Retinal pigment epithelial cell (primary cell): ENCODE measurements at regions not wholly inside any gene's neighbourhood (a gene's known extent, or its start where the extent isn't known, plus 50 kb on each side); places are given as distances from the start of the nearest gene placed in this dataset.

ENCODE experiments used
- DNase-seq: peaks from one replicate; pipeline ENCODE4 v3.0.0-alpha.2; 2010; ENCODE audit warnings: low read depth
- H3K4me3 ChIP-seq: 2 replicates; pipeline ENCODE4 v1.5.1; 2011; ENCODE audit warnings: mild to moderate bottlenecking, low read length, control low read depth, moderate library complexity
- CTCF ChIP-seq: conservative IDR thresholded peaks from 2 replicates; pipeline ENCODE4 v1.5.1; 2011; ENCODE audit warnings: low read depth, low read length, control low read depth, inconsistent platforms

- no peak for DNase-seq
- no peak overlapping the region for H3K4me3 ChIP-seq
- no peak for TF ChIP-seq CTCF
These were observed 1153.0 kb upstream of the CDH18 start for GRCh38 chr5:21140987-21141386.

- TF ChIP-seq CTCF, result no peak
- DNase-seq, result no peak
- H3K4me3 ChIP-seq, result no peak overlapping the region
These were observed 1138.2 kb upstream of the CDH18 start for GRCh38 chr5:21126236-21126635.

GRCh38 chr5:21125238-21125983, 1137.4 kb upstream of the CDH18 start:
- no peak for TF ChIP-seq CTCF
- no peak overlapping the region for H3K4me3 ChIP-seq
- no peak for DNase-seq

- no peak for DNase-seq
- no peak for TF ChIP-seq CTCF
- H3K4me3 ChIP-seq, result no peak overlapping the region
These were observed 1133.2 kb upstream of the CDH18 start for GRCh38 chr5:21121213-21121612.

- DNase-seq, result no peak
- TF ChIP-seq CTCF, result no peak
- H3K4me3 ChIP-seq, result no peak overlapping the region
These were observed 1109.7 kb upstream of the CDH18 start for GRCh38 chr5:21097661-21098060.

GRCh38 chr5:21094619-21095018, 1106.6 kb upstream of the CDH18 start:
- no peak for DNase-seq
- no peak overlapping the region for H3K4me3 ChIP-seq
- no peak for TF ChIP-seq CTCF

GRCh38 chr5:21087766-21088165, 1099.8 kb upstream of the CDH18 start:
- no peak for DNase-seq
- no peak for TF ChIP-seq CTCF

More at GRCh38 chr5:21087766-21088165, 1099.8 kb upstream of the CDH18 start:
- no peak overlapping the region for H3K4me3 ChIP-seq
